CD4-positive, CD25-positive, alpha-beta regulatory T cell (primary cell): ENCODE measurements at regions not wholly inside any gene's neighbourhood (a gene's known extent, or its start where the extent isn't known, plus 50 kb on each side); places are given as distances from the start of the nearest gene placed in this dataset.
A peak's percentile ranks its signal among the peaks of the same experiment; 100 is the strongest.

Experiments
- ATAC-seq, 2 donors: fragments of 150-1000 bp; cut with Tn5 transposase; one replicate each; pipeline ENCODE4 v1.10.0; 2021; ENCODE audit warnings: low read depth in 2 of 2, moderate number of reproducible peaks in 2 of 2, moderate library complexity in 1 of 2
- DNase-seq, 3 donors: peaks; one replicate each; pipeline versions ENCODE4 v3.0.0 to v3.0.0-alpha.2; 2012 to 2022; ENCODE audit warnings: mixed read lengths in 1 of 3
- H3K27ac ChIP-seq: one replicate; pipeline ENCODE4 v1.7.0; 2013; ENCODE audit warnings: mild to moderate bottlenecking, low read length; ENCODE audit not compliant: insufficient read depth, poor library complexity, severe bottlenecking
- H3K27me3 ChIP-seq: one replicate; pipeline ENCODE4 v1.7.0; 2013; ENCODE audit warnings: low read length; ENCODE audit not compliant: control insufficient read depth, insufficient read depth
- H3K36me3 ChIP-seq: one replicate; pipeline ENCODE4 v1.7.0; 2013; ENCODE audit warnings: mild to moderate bottlenecking, low read length, moderate library complexity; ENCODE audit not compliant: control insufficient read depth, insufficient read depth
- H3K4me1 ChIP-seq: 2 replicates; pipeline ENCODE4 v1.7.0; 2013; ENCODE audit warnings: mild to moderate bottlenecking, low read length; ENCODE audit not compliant: insufficient read depth, control insufficient read depth, poor library complexity, severe bottlenecking
- H3K4me3 ChIP-seq: one replicate; pipeline ENCODE4 v1.7.0; 2013; ENCODE audit warnings: low read depth, mild to moderate bottlenecking, low read length, moderate library complexity
- H3K9me3 ChIP-seq, 2 experiments: 1 replicate in 1 of 2; 2 replicates in 1 of 2; pipeline ENCODE4 v1.7.0; 2013; ENCODE audit warnings: low read length in 2 of 2, mild to moderate bottlenecking in 1 of 2, moderate library complexity in 1 of 2; ENCODE audit not compliant: control insufficient read depth in 2 of 2
- H3K27ac Mint-ChIP-seq, 3 donors: one replicate each; pipeline ENCODE4 v1.8.0; 2020 to 2022; ENCODE audit warnings: mild to moderate bottlenecking in 3 of 3, mixed read lengths in 3 of 3, moderate library complexity in 2 of 3
- H3K27me3 Mint-ChIP-seq: one replicate; pipeline ENCODE4 v1.8.0; 2022; ENCODE audit warnings: mild to moderate bottlenecking, mixed read lengths
- H3K36me3 Mint-ChIP-seq: one replicate; pipeline ENCODE4 v1.8.0; 2020; ENCODE audit warnings: mixed read lengths
- H3K4me1 Mint-ChIP-seq, 4 donors: one replicate each; pipeline ENCODE4 v1.8.0; 2020 to 2022; ENCODE audit warnings: mixed read lengths in 4 of 4, mild to moderate bottlenecking in 1 of 4
- H3K4me3 Mint-ChIP-seq, 4 donors: one replicate each; pipeline ENCODE4 v1.8.0; 2020 to 2022; ENCODE audit warnings: mild to moderate bottlenecking in 4 of 4, mixed read lengths in 4 of 4, moderate library complexity in 3 of 4
- H3K9me3 Mint-ChIP-seq, 7 donors: one replicate each; pipeline ENCODE4 v1.8.0; 2020 to 2022; ENCODE audit warnings: mixed read lengths in 7 of 7, mild to moderate bottlenecking in 3 of 7, moderate library complexity in 2 of 7

DNA sequence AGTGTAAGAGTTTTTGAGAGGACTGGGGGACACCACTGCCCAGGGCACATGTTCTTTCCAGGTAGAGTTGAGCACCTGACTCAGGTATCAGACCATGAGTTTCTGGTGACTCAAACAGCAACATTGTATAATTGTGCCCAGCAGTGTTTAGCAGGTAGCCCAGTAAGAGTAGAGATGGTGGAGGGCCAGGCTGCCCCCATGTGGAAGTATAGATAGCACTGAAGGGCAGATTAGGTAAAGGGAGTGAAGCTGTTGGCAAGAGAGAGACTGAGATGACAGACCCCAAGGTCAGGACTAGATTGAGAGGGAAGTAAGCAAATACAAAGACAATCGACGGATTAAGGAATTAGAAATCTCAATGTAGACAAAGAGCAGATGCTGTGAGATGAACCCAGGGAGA lies 74.6 kb downstream of the TRIM42 start:
- H3K4me3 Mint-ChIP-seq: no peak overlapping the region
- H3K27me3 Mint-ChIP-seq: peaks cover 7% of the 10 kb centered on the region
- DNase-seq (no peak), ATAC-seq (no peak)
- peaks cover 0 to 2% (median 0%) of the 10 kb centered on the region in 7 donors for H3K9me3 Mint-ChIP-seq
- H3K27ac Mint-ChIP-seq: no peak overlapping the region
- Histone ChIP-seq H3K4me3 (no peak overlapping the region), H3K27ac (no peak overlapping the region), H3K9me3 (no peaks in the 10 kb centered on the region), H3K27me3 (no peaks in the 10 kb centered on the region), H3K4me1 (no peaks in the 10 kb centered on the region), H3K36me3 (no peaks in the 10 kb centered on the region)
- H3K4me1 Mint-ChIP-seq: no peaks in the 10 kb centered on the region
- no peaks in the 10 kb centered on the region for H3K36me3 Mint-ChIP-seq

DNA sequence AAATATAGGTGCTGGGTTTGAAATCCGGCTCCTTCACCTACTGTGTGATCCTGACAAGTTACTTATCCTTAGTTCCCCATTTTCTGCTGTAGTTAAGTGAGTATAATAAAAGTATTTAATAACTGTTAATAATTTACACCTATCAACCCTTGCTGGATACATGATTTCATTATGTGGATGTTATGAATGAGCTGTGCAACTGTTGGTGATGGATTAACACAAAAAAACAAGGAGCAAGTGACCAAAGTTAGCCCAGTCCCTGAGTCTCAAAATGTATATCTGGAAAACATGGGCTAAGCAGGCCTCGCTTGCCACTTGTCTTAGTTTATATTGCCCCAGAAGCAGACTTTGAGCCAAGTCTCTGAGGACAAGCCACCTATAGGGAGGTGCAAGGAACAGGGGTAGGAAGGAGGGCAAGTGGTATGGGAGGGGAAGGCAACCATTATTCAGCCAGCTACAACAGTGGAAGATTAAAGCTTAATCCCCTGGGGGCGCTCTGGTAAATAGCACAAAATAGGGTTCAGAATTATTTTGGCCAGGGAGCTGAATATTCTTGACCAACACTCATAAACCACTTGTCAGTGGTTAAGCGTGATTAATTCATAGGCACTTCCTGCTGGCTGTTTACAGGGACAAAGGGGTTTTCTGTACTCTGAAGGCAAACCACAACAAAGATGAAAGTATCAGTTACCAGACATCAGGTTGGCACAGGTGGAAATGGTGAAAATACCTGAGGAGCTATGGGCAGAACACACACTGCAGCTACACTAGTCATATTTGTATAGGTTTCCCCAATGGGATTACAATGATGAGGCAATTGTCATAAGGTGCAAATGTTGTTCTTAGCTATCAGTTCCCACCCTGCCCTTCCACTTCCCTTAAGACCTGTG lies 76.2 kb downstream of the TRIM42 start:
- Mint-ChIP-seq H3K4me3 (no peak overlapping the region), H3K4me1 (no peaks in the 10 kb centered on the region), H3K9me3 (peaks cover 0 to 2% (median 0%) of the 10 kb centered on the region in 7 donors), H3K27me3 (peaks cover 11% of the 10 kb centered on the region), H3K36me3 (no peaks in the 10 kb centered on the region), H3K27ac (no peak overlapping the region)
- Histone ChIP-seq H3K4me1 (no peaks in the 10 kb centered on the region), H3K27me3 (no peaks in the 10 kb centered on the region), H3K9me3 (no peaks in the 10 kb centered on the region), H3K4me3 (no peak overlapping the region), H3K27ac (no peak overlapping the region), H3K36me3 (no peaks in the 10 kb centered on the region)
- DNase-seq (peak in 1 of 3 donors; percentile 5), ATAC-seq (peak in 1 of 2 donors; percentile 18)

DNA sequence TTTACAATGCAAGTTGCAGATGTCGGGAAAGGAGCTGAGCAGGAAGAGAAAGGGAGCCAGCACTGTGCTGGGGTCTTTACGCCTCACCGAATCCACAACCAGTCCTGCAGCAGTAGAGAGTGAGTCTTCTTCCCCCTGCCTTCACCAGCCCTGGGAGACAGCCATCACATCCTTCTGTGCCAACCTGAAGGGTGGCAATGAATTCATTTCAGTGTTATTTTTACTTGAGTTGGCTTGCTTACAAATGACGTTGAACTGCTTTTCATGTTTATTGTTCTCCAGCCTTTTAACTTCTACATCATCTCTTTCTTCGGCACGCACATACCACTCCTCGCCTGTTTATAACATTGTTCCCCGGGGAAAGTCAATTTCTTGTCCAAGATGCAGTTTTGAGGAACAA lies 77.1 kb downstream of the TRIM42 start:
- no peak for ATAC-seq
- H3K9me3 Mint-ChIP-seq: peaks cover 0 to 1% (median 0%) of the 10 kb centered on the region in 7 donors
- H3K36me3 Mint-ChIP-seq: no peaks in the 10 kb centered on the region
- no peak overlapping the region for H3K27ac Mint-ChIP-seq
- H3K4me3 Mint-ChIP-seq: no peak overlapping the region
- Histone ChIP-seq H3K27ac (no peak overlapping the region), H3K36me3 (no peaks in the 10 kb centered on the region), H3K27me3 (no peaks in the 10 kb centered on the region), H3K4me1 (no peaks in the 10 kb centered on the region), H3K9me3 (no peaks in the 10 kb centered on the region), H3K4me3 (no peak overlapping the region)
- peaks cover 11% of the 10 kb centered on the region for H3K27me3 Mint-ChIP-seq
- DNase-seq: no peak
- H3K4me1 Mint-ChIP-seq: no peaks in the 10 kb centered on the region

DNA sequence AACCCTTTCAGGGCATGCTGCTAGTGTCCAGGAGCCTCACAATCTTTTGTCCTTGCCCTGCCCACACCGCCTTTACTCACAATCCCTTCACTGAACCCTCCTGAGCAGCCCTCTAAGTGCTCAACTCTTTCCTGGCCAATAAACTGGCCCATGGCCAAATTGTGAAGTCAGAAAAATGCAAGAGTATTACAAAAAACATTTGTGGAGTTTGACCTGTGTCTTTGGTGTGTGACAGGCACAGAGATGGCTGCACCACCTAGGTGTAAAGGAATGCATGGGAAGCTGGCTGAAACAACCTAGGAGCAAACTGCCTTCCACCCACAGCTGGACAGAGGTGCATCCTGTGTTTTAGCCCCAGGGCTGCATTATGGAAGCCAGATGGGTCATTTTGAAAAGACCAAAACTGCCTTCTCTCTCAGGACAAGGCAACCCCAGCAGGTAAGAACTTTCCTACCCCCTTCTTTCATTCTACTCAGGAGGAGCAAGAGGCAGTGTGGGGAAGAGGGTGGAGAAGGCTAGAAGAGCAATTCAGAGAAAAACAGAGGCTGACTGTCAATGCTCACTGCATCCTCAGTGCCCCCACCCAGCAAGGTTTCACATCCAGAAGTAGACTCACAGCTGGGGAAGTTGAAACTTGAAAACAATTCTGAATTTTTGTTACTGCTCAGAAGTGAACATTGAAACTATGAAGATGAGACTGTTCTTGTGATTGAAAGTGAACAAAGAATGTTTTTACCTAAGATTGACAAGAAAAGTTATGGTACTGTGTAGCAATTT lies 78.6 kb downstream of the TRIM42 start:
- H3K36me3 Mint-ChIP-seq: no peaks in the 10 kb centered on the region
- peaks cover 0 to 1% (median 0%) of the 10 kb centered on the region in 7 donors for H3K9me3 Mint-ChIP-seq
- no peaks in the 10 kb centered on the region for H3K4me1 Mint-ChIP-seq
- Histone ChIP-seq H3K27me3 (no peaks in the 10 kb centered on the region), H3K27ac (no peak overlapping the region), H3K4me1 (no peaks in the 10 kb centered on the region), H3K36me3 (no peaks in the 10 kb centered on the region), H3K4me3 (no peak overlapping the region), H3K9me3 (no peaks in the 10 kb centered on the region)
- peak in 1 of 3 donors; percentile 34 for DNase-seq
- H3K27me3 Mint-ChIP-seq: peaks cover 11% of the 10 kb centered on the region
- no peak overlapping the region for H3K4me3 Mint-ChIP-seq
- ATAC-seq: no peak
- H3K27ac Mint-ChIP-seq: no peak overlapping the region

DNA sequence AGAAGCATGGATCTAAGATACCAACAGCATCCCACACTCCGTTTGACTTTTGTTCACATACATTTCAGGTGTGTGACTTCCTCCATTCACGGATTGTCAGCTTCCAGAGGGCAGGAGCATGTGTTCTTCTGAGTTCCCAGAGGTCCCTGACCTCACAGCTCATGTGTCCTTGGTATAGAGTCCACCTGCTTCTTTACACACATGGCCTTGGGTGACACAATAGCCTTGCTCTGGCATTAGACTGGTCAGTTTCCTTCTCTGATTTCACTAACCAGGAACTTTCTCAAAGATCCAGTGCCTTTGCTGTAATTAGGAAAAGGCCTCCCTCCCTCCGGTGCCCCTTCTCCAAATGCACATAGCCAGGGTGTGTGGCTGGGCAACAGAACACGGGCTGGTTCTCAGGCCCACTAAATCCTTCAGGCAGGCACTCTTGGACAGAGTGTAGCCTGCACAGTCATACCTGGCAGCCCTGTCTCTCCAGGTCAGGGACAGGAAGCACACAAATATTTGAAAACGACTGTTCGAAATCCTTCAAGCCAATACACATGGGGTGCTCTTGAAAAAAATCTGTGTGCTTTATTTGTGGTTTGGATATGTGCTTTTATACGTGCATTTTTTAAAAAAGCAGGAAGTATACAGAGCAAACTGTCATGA lies 81.1 kb downstream of the TRIM42 start:
- no peak overlapping the region for H3K27ac ChIP-seq
- no peaks in the 10 kb centered on the region for H3K4me1 Mint-ChIP-seq
- DNase-seq (peak in 1 of 3 donors; percentile 4), ATAC-seq (no peak)
- H3K36me3 Mint-ChIP-seq: no peaks in the 10 kb centered on the region
- no peak overlapping the region for H3K27ac Mint-ChIP-seq
- no peaks in the 10 kb centered on the region for H3K4me1 ChIP-seq
- H3K27me3 ChIP-seq: no peaks in the 10 kb centered on the region
- peaks cover 0 to 3% (median 0%) of the 10 kb centered on the region in 7 donors for H3K9me3 Mint-ChIP-seq
- H3K27me3 Mint-ChIP-seq: peaks cover 5% of the 10 kb centered on the region
- H3K4me3 Mint-ChIP-seq: no peak overlapping the region
- no peaks in the 10 kb centered on the region for H3K36me3 ChIP-seq
- no peak overlapping the region for H3K4me3 ChIP-seq
- H3K9me3 ChIP-seq: no peaks in the 10 kb centered on the region

DNA sequence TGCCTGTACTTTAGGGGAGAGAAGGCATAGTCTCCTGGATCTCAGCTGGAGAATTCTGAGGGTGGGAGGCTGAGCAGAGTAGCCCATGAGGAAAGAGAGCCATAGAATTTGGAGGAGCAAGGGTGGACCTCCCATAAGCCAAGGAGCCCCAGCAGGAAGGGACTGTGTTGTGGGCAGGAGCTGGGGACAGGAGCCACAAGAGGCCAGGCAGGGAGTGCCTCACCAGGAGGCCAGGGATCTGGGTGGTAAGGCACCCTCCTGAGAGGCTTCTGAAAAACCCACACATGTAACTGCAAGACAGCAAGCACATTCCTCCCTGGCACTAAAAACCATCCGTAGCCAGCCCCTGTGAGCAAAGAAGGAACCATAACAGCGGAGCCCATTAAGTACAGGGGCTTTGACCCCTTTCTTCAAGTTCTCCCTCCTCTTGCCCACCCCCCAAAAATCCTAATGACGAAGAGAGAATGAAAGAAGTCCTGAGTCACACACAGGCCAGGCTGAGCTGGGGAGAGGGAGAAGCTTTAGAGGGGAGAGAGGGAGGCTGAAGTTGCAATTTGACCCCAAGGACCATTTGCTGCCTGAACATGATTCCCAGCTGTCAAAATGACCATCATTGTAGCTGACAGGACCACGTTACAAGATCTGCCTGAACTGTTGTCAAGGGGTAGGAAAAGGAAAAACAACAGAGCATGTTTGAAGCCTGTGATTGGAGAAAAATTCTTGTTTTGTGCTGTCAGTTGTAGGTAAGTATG lies 82.6 kb downstream of the TRIM42 start:
- no peaks in the 10 kb centered on the region for H3K36me3 ChIP-seq
- H3K4me1 ChIP-seq: no peaks in the 10 kb centered on the region
- no peaks in the 10 kb centered on the region for H3K27me3 ChIP-seq
- no peaks in the 10 kb centered on the region for H3K9me3 ChIP-seq
- ATAC-seq (no peak), DNase-seq (no peak)
- Mint-ChIP-seq H3K27me3 (peaks cover 5% of the 10 kb centered on the region), H3K27ac (no peak overlapping the region), H3K4me1 (no peaks in the 10 kb centered on the region), H3K9me3 (peaks cover 0 to 4% (median 0%) of the 10 kb centered on the region in 7 donors), H3K4me3 (no peak overlapping the region), H3K36me3 (no peaks in the 10 kb centered on the region)
- H3K27ac ChIP-seq: no peak overlapping the region
- no peak overlapping the region for H3K4me3 ChIP-seq

DNA sequence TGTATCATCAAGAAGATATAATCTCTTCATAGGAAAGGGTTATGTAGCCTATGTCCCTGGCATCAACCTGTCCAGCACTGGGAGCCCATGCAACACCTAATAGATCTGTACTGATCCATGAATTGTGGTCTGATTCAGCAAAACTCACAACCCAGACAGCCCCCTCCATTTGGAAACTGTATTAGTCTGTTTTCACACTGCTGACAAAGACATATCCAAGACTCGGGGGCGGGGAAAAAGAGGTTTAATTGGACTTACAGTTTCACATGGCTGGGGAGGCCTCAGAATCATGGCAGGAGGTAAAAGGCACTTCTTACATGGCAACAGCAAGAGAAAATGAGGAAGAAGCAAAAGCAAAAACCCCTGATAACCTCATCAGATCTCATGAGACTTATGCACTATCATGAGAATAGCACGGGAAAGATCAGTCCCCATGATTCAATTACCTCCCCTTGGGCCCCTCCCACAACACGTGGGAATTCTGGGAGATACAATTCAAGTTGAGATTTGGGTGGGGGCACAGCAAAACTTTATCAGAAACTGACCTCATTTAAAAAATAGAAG lies 83.3 kb downstream of the TRIM42 start:
- Mint-ChIP-seq H3K9me3 (peaks cover 0 to 4% (median 0%) of the 10 kb centered on the region in 7 donors), H3K27me3 (peaks cover 5% of the 10 kb centered on the region), H3K4me3 (no peak overlapping the region), H3K27ac (no peak overlapping the region), H3K4me1 (no peaks in the 10 kb centered on the region), H3K36me3 (no peaks in the 10 kb centered on the region)
- no peak overlapping the region for H3K27ac ChIP-seq
- H3K4me3 ChIP-seq: no peak overlapping the region
- no peaks in the 10 kb centered on the region for H3K9me3 ChIP-seq
- no peaks in the 10 kb centered on the region for H3K4me1 ChIP-seq
- H3K36me3 ChIP-seq: no peaks in the 10 kb centered on the region
- no peaks in the 10 kb centered on the region for H3K27me3 ChIP-seq
- DNase-seq (no peak), ATAC-seq (no peak)
